Ectodermal cell (in vitro differentiated cells): ENCODE measurements at regions not wholly inside any gene's neighbourhood (a gene's known extent, or its start where the extent isn't known, plus 50 kb on each side); places are given as distances from the start of the nearest gene placed in this dataset.

Experiments used
- H3K27ac ChIP-seq: 2 replicates; pipeline ENCODE4 v1.7.0; 2013; ENCODE audit warnings: mild to moderate bottlenecking, low read depth, low read length; ENCODE audit not compliant: insufficient read depth, poor library complexity, severe bottlenecking
- H3K27me3 ChIP-seq: 2 replicates; pipeline ENCODE4 v1.7.0; 2013; ENCODE audit warnings: mild to moderate bottlenecking, low read length; ENCODE audit not compliant: insufficient read depth, control insufficient read depth, poor library complexity, severe bottlenecking
- H3K36me3 ChIP-seq: one replicate; pipeline ENCODE4 v1.7.0; 2013; ENCODE audit warnings: low read length; ENCODE audit not compliant: control insufficient read depth, insufficient read depth
- H3K4me1 ChIP-seq: one replicate; pipeline ENCODE4 v1.7.0; 2013; ENCODE audit warnings: low read length; ENCODE audit not compliant: control insufficient read depth, insufficient read depth
- H3K4me3 ChIP-seq: 2 replicates; pipeline ENCODE4 v1.7.0; 2013; ENCODE audit warnings: low read depth, low read length, control low read depth; ENCODE audit not compliant: insufficient read depth
- H3K9me3 ChIP-seq: 2 replicates; pipeline ENCODE4 v1.7.0; 2013; ENCODE audit warnings: mild to moderate bottlenecking, low read length, moderate library complexity; ENCODE audit not compliant: control insufficient read depth
- WGBS, 2 experiments: methylation state at CpG; one replicate each; pipeline ENCODE4 v1.1.7; 2013; ENCODE audit warnings: missing lambda C conversion rate in 2 of 2; 5-methylcytosine and 5-hydroxymethylcytosine counted together

DNA sequence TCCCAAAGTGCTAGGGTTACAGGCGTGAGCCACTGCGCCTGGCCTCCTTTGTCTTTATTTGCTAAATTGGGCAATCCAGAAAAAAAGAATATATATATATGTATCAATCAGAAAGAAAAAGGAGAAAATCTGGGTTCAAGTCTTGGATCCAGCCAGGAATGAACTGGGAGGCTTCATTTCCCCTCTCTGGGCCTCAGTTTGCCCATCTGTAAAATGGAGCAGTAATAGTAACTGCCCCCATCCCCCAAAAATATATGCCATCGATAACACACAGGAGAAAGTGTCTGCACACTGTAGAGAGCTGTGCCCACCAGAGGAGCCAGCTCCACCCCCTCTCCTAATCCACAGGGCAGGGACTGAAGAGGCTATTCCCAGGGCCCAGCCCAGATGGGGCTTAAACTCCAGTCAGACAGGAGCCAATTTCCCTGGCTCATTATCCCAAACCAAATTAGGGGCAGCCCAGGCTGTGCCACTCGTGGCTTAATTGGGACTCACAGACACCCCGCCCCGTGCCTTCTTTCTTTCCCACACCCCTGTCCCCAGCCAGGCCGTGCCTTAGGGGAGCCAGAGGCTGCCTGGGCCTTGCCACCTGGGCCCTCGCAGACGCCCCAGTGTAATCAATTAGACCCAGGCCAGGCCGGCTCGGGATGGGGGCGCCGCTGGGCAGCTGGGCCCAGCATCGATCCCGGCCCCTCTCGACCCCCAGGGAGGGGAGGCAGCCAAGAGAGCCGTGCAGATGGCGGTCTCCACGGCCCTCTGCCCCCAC is 171.5 kb downstream of the MN1 start:
- Histone ChIP-seq H3K27ac (peak overlapping the region; percentile 53), H3K36me3 (no peaks in the 10 kb centered on the region)
- WGBS, 2 experiments = 25 to 28% methylated on average over 18 to 19 of the region's 19 CpGs

DNA sequence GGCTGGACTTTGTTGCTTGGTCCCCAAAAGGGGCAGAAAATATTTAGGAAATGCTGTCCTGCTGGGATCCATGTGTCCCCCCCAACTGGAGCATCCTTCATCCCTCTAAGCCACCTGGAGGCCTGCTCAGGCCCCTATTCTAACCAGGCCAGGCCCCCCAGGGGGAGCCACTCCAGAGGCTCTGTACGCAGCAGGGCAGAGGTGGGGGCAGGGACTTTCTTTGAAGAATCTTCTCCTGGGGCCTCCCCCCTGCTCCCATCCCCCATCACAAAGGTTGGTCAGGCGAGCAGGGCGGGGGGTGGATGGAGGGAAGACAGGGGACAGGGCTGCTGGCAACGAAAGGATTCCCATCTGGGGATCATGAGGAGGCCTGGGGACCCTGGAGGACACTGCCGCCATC is 170.8 kb downstream of the MN1 start:
- H3K27ac ChIP-seq = peak overlapping the region; percentile 53
- H3K4me1 ChIP-seq = peaks cover 17% of the 10 kb centered on the region
- 0 to 5% methylated on average over 4 to 5 of the region's 5 CpGs for WGBS, 2 experiments

More for the DNA sequence above, 171.5 kb downstream of the MN1 start:
- H3K4me1 ChIP-seq = peaks cover 17% of the 10 kb centered on the region
- H3K27me3 ChIP-seq = no peaks in the 10 kb centered on the region
- no peaks in the 10 kb centered on the region for H3K9me3 ChIP-seq
- H3K4me3 ChIP-seq = no peak overlapping the region

DNA sequence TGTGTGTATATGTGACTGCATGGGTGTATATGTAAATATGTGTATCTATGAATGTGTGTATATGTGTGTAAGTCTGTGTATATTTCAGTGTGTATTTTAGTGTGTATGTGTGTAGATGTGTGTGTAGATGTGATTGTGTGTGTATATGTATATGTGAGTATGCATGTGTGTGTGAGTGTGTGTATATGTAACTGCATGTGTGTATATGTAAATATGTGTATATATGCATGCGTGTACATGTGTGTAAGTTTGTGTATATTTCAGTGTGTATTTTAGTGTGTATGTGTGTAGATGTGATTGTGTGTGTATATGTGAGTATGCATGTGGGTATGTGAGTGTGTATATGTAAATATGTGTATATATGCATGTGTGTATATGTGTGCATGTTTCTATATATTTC is 169.9 kb downstream of the MN1 start:
- WGBS, 2 experiments = 90 to 95% methylated on average over 1 of the region's 1 CpG
- Histone ChIP-seq H3K36me3 (no peaks in the 10 kb centered on the region), H3K4me1 (peaks cover 17% of the 10 kb centered on the region), H3K9me3 (no peaks in the 10 kb centered on the region), H3K27ac (no peak overlapping the region), H3K27me3 (no peaks in the 10 kb centered on the region), H3K4me3 (no peak overlapping the region)

More for the DNA sequence above, 170.8 kb downstream of the MN1 start:
- H3K4me3 ChIP-seq = no peak overlapping the region
- no peaks in the 10 kb centered on the region for H3K27me3 ChIP-seq
- H3K9me3 ChIP-seq = no peaks in the 10 kb centered on the region
- H3K36me3 ChIP-seq = no peaks in the 10 kb centered on the region

DNA sequence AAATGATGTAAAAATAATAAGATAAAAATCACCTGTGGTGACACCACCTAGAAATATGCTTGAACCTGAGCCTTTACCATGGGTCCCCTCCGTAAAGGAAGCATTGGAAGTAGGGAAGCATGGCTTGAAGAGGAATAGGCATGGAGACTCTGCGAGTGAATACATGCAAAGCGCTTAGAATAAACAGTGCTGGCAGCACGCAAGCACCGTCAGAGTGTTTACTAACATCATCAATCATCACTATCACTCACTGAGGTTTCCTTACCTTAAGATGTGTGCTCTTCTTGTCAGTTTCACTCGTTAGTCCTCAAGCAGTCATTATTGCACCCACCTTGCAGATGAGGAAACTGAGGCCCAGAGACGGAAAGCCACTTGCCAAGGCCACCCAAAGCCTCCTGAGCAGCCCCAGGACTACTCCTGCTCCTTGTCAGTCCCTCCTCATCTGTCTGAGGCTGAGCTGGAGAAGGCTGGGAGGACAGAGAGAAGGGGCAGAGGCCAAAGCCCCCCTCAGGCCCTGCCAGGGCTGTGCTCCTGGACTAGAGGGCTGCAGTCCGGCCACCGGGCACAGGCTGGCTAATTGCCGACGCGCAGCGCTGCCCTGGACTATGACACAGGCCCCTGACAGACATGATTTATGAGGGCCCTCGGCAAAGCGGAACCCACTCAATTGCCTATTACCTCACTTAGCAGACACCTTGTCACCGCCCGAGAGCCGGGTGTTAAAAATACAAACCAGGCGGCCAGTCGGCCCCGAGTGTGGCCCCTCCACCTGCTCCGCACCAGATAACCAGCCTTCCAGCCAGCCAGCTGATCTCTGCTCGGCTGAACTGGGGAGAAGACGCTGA is 168.9 kb downstream of the MN1 start:
- no peaks in the 10 kb centered on the region for H3K36me3 ChIP-seq
- H3K9me3 ChIP-seq = no peaks in the 10 kb centered on the region
- WGBS, 2 experiments = 90 to 91% methylated on average over 24 of the region's 24 CpGs

DNA sequence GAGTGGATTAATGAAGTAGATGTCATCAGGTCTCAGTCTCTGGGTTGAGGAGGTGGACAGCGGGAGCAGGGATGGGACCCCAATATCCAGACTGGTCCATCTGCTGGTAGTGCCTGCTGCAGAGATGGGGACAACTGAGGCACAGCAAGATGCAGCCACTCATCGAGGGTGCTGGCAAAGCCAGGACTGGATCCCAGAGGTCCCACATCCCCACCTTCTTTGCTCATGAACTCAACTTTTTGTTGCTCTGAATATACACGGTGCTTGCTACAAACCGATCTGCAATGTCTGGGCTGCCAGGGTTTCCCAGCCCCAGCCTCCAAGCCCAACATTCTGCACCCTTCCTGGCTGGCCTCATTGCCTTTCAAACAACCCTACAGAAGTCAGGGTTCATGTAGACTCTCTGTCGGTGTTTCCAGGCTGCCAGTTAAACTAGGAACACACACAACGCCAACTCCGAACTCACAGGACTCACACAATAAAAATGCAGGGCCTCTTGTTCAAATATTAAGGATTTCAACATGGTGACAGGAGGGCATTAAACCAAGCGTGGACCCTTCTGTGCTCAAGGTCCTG is 168.2 kb downstream of the MN1 start:
- peaks cover 31% of the 10 kb centered on the region for H3K4me1 ChIP-seq
- 78 to 84% methylated on average over 8 of the region's 8 CpGs for WGBS, 2 experiments
- no peak overlapping the region for H3K27ac ChIP-seq
- no peaks in the 10 kb centered on the region for H3K27me3 ChIP-seq
- H3K36me3 ChIP-seq = no peaks in the 10 kb centered on the region
- H3K4me3 ChIP-seq = no peak overlapping the region
- no peaks in the 10 kb centered on the region for H3K9me3 ChIP-seq

More for the DNA sequence above, 168.9 kb downstream of the MN1 start:
- H3K4me1 ChIP-seq = peaks cover 24% of the 10 kb centered on the region
- H3K27ac ChIP-seq = no peak overlapping the region
- H3K27me3 ChIP-seq = no peaks in the 10 kb centered on the region
- no peak overlapping the region for H3K4me3 ChIP-seq

DNA sequence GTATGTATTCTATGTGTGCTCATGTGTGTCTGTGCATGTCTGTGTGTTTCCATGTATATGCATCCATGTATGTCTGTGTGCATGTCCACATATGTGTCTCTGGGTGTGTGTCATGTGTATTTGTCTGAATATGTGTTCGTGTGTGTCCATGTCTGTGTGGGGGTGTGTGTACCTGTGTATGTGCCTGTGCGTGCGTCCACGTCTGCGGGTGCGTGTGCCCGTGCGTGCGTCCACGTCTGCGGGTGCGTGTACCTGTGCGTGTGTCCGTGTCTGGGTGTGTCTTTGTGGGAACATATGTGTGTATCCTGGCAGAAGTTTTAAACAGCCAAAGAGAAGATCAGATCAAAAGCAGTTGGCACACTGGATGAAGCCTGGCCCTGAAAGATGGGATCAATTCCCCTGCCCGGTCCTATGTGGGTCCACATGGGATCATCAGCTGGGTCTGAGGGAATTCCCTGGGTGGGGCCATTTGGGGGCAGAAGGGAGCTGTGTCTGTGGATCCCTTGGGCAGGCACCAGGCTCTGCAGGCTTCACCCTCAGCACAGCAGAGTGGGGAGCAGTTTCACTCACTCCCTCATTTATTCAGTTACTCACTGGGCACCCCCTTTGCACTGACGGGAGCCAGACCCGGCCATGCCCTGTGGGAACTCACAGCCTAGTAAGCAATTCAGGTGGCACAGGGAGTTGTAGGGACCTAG is 167.4 kb downstream of the MN1 start:
- no peak overlapping the region for H3K4me3 ChIP-seq
- H3K27ac ChIP-seq = no peak overlapping the region
- no peaks in the 10 kb centered on the region for H3K27me3 ChIP-seq
- H3K9me3 ChIP-seq = no peaks in the 10 kb centered on the region
- H3K36me3 ChIP-seq = no peaks in the 10 kb centered on the region
- peaks cover 38% of the 10 kb centered on the region for H3K4me1 ChIP-seq
- WGBS, 2 experiments = 89 to 93% methylated on average over 17 of the region's 17 CpGs

DNA sequence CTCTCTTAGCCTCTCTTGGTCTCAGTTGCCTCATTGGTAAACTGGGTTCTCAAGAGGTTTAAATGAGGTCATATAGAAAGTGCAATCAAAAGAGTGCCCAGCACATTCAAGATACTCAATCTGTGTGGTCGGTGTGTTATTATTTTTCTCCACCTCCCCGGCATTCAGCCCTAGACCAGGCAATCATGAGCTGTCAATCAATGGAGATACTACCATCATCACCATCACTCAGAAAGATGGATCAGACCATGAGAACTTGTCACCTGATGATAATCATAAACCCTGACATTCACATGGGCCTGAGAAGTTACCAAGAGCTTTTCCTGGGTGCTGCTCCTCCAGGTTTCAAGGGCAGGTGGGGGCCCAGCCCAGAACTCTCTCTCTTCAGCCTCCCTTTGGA is 166.1 kb downstream of the MN1 start:
- Histone ChIP-seq H3K4me3 (no peak overlapping the region), H3K36me3 (no peaks in the 10 kb centered on the region), H3K27ac (no peak overlapping the region), H3K4me1 (peaks cover 36% of the 10 kb centered on the region), H3K27me3 (no peaks in the 10 kb centered on the region), H3K9me3 (no peaks in the 10 kb centered on the region)
- WGBS, 2 experiments = 96 to 97% methylated on average over 2 of the region's 2 CpGs

DNA sequence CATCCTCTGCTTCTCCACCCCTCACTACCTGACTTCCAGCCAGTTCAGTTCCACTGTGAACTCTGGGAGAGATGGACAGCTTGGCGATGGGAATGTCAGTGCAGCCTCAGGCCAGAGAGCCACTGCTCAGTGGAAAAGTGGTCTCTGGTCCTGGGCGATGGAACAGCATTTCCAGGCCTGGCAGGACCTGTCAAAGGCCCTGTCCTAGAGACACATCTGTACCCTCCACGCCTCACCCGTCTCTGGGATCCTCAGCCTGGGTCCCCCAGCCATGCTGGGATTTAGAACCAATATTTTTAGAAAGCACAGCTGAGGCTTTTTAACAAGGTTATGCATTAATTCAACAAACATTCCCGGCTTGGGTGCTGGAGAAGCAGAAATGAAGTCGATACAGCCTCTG is 165.7 kb downstream of the MN1 start:
- no peaks in the 10 kb centered on the region for H3K36me3 ChIP-seq
- 88 to 91% methylated on average over 6 of the region's 6 CpGs for WGBS, 2 experiments

DNA sequence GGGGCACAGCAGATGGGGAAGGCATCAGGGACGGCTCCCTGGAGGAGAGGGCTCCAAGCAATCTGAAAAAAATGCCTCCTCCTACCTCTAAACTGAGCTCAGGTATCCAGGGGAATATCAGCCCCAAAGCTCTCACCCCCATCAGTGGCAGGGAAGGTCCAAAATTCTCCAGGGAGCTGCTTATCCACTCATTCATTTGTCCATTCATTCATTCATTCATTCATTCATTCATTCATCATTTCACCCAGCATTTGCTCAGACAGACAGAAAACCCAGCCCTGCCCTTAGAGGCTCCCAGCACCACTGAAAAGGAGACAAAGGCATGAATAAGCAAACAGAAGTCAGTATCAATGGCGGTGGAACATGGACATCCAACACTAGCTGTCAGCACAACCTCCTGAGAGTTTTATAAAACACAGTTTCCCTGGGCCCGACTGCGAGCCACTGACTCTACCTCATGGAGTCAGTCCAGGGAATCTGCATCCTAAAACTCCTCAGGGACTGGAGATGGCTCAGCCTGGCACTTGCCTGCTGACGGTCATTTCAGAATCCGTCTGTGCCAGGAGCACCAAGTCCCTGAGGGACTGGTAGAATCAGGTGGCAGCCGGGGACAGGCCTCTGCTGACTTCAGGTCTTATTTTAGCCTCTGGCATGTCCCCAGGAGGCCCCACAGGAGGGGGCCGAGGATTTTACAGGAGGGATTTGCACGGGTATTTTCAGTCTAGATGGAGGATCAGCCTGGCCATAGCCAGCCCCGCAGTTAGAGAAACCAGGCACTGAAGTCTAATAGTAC is 164.6 kb downstream of the MN1 start:
- no peak overlapping the region for H3K27ac ChIP-seq
- no peak overlapping the region for H3K4me3 ChIP-seq
- H3K27me3 ChIP-seq = no peaks in the 10 kb centered on the region
- WGBS, 2 experiments = 67 to 68% methylated on average over 10 of the region's 10 CpGs
- peaks cover 33% of the 10 kb centered on the region for H3K4me1 ChIP-seq
- no peaks in the 10 kb centered on the region for H3K9me3 ChIP-seq
- no peaks in the 10 kb centered on the region for H3K36me3 ChIP-seq

More for the DNA sequence above, 165.7 kb downstream of the MN1 start:
- Histone ChIP-seq H3K4me3 (no peak overlapping the region), H3K4me1 (peaks cover 32% of the 10 kb centered on the region), H3K27me3 (no peaks in the 10 kb centered on the region), H3K27ac (no peak overlapping the region), H3K9me3 (no peaks in the 10 kb centered on the region)
